BLaER1 treated with 17β-estradiol and CSF1 and Interleukin-3, amounts not matched to agents 10 nM and 100 nM (cell line): ENCODE measurements at regions not wholly inside any gene's neighbourhood (a gene's known extent, or its start where the extent isn't known, plus 50 kb on each side); places are given as distances from the start of the nearest gene placed in this dataset.

Source experiments
- H3K27ac ChIP-seq, 11 experiments: shearing (Covaris generic); formaldehyde crosslinking; 2 replicates each; pipeline ENCODE4 v1.8.1; 2022
- H3K27me3 ChIP-seq, 11 experiments: shearing (Covaris generic); formaldehyde crosslinking; 2 replicates each; pipeline ENCODE4 v1.8.1; 2022
- H3K36me3 ChIP-seq, 11 experiments: shearing (Covaris generic); formaldehyde crosslinking; 2 replicates each; pipeline ENCODE4 v1.8.1; 2022
- H3K4me1 ChIP-seq, 10 experiments: shearing (Covaris generic); formaldehyde crosslinking; 2 replicates each; pipeline ENCODE4 v1.8.1; 2022
- H3K4me2 ChIP-seq, 11 experiments: shearing (Covaris generic); formaldehyde crosslinking; 2 replicates each; pipeline ENCODE4 v1.8.1; 2022
- H3K4me3 ChIP-seq, 10 experiments: shearing (Covaris generic); formaldehyde crosslinking; 2 replicates each; pipeline ENCODE4 v1.8.1; 2022
- H3K9ac ChIP-seq, 11 experiments: shearing (Covaris generic); formaldehyde crosslinking; 2 replicates each; pipeline ENCODE4 v1.8.1; 2022
- H3K9me3 ChIP-seq, 11 experiments: shearing (Covaris generic); formaldehyde crosslinking; replicated peaks in 1 of 11; 2 replicates each; pipeline ENCODE4 v1.8.1; 2022
- H4K20me1 ChIP-seq, 11 experiments: shearing (Covaris generic); formaldehyde crosslinking; 2 replicates each; pipeline ENCODE4 v1.8.1; 2022
- Cebpa-rat ChIP-seq, 11 experiments: shearing (Covaris generic); IDR thresholded peaks; 2 replicates each; pipeline ENCODE4 v1.8.1; 2022

- H3K4me1 ChIP-seq: peaks cover 0 to 13% (median 7%) of the 10 kb centered on the region in 10 experiments; a peak in 13 of 20 replicates
- no peak overlapping the region for H3K4me3 ChIP-seq
- H3K27ac ChIP-seq: no peak overlapping the region
- peak overlapping the region in 6 of 11 experiments; percentile 9 to 49 (median 28); a peak in 6 of 22 replicates for H3K4me2 ChIP-seq
- H3K36me3 ChIP-seq: peaks cover 0 to 6% (median 0%) of the 10 kb centered on the region in 11 experiments; a peak in 1 of 22 replicates
- H3K27me3 ChIP-seq: no peaks in the 10 kb centered on the region
- no peak for TF ChIP-seq Cebpa-rat (IDR thresholded peaks at IDR 0.05)
- H4K20me1 ChIP-seq: no peaks in the 10 kb centered on the region
- no peak overlapping the region for H3K9ac ChIP-seq
- H3K9me3 ChIP-seq: peaks cover 18 to 28% (median 23%) of the 10 kb centered on the region in 11 experiments
These were observed 102.1 kb downstream of the RASSF10 start for GRCh38 chr11:13110929-13111812.

GRCh38 chr11:13111813-13112130 lies 102.7 kb downstream of the RASSF10 start:
- no peak overlapping the region for H3K27ac ChIP-seq
- H4K20me1 ChIP-seq: no peaks in the 10 kb centered on the region
- no peak for TF ChIP-seq Cebpa-rat (IDR thresholded peaks at IDR 0.05)
- H3K27me3 ChIP-seq: no peaks in the 10 kb centered on the region
- H3K4me1 ChIP-seq: peaks cover 0 to 13% (median 7%) of the 10 kb centered on the region in 10 experiments; a peak in 13 of 20 replicates
- no peak overlapping the region for H3K9ac ChIP-seq
- H3K4me3 ChIP-seq: no peak overlapping the region
- H3K9me3 ChIP-seq: peaks cover 18 to 28% (median 23%) of the 10 kb centered on the region in 11 experiments
- H3K36me3 ChIP-seq: peaks cover 0 to 6% (median 0%) of the 10 kb centered on the region in 11 experiments; a peak in 1 of 22 replicates
- no peak overlapping the region for H3K4me2 ChIP-seq

DNA sequence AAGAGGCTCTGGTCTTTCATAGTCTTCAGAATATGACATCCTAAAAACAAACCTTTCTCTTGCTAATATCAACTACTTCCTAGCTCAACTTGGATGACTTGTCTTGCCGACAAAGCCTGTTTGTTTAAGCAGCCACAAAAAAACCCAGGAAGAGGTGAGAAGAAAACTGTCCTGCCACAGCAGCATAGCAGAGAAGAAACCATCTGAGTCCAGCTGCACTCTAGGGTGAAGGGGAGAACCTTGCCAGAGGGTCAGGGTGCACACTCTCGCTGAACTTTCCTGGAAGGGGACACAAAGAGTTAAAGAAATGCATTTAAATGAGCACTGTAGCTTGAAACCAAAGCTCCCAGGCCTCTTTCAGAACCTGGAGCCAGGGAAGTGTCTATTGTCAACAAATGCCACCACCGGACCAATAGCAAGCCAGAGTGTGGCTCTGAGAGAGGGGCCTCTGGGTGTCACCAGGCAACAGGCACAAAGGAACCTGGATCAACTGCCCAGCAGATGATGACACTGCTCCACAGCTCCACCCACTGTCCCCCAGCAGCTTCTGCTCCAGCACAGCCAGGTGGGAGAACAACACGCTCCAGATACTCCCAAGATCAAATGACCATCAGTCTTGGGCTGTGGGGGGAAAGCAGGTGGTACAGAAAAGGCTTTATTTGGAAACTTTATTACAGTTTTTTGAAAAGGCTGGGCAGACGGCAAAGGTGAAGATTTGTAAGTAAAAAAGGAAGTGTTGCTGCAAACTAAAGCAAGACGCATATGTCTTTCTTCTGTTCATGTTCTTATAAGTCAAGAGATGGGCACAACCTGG lies 105.7 kb downstream of the RASSF10 start:
- H3K27ac ChIP-seq: no peak overlapping the region
- no peak overlapping the region for H3K9ac ChIP-seq
- no peaks in the 10 kb centered on the region for H4K20me1 ChIP-seq
- H3K4me3 ChIP-seq: no peak overlapping the region
- TF ChIP-seq Cebpa-rat (IDR thresholded peaks at IDR 0.05): no peak
- H3K4me2 ChIP-seq: peak overlapping the region in 1 of 11 experiments; percentile 13; a peak in 2 of 22 replicates
- peaks cover 0 to 31% (median 14%) of the 10 kb centered on the region in 10 experiments; a peak in 13 of 20 replicates for H3K4me1 ChIP-seq
- H3K36me3 ChIP-seq: no peaks in the 10 kb centered on the region
- peaks cover 0 to 2% (median 1%) of the 10 kb centered on the region in 11 experiments; a peak in 11 of 22 replicates for H3K9me3 ChIP-seq
- no peaks in the 10 kb centered on the region for H3K27me3 ChIP-seq

GRCh38 chr11:13115380-13115675 lies 106.2 kb downstream of the RASSF10 start:
- no peaks in the 10 kb centered on the region; a peak in 2 of 22 replicates for H3K9me3 ChIP-seq
- no peak for TF ChIP-seq Cebpa-rat (IDR thresholded peaks at IDR 0.05)
- H3K9ac ChIP-seq: no peak overlapping the region
- H3K27ac ChIP-seq: no peak overlapping the region
- H3K36me3 ChIP-seq: no peaks in the 10 kb centered on the region
- no peaks in the 10 kb centered on the region for H3K27me3 ChIP-seq
- no peaks in the 10 kb centered on the region for H4K20me1 ChIP-seq
- H3K4me3 ChIP-seq: no peak overlapping the region
- peaks cover 0 to 35% (median 14%) of the 10 kb centered on the region in 10 experiments; a peak in 13 of 20 replicates for H3K4me1 ChIP-seq
- peak overlapping the region in 1 of 11 experiments; percentile 13; a peak in 1 of 22 replicates for H3K4me2 ChIP-seq

DNA sequence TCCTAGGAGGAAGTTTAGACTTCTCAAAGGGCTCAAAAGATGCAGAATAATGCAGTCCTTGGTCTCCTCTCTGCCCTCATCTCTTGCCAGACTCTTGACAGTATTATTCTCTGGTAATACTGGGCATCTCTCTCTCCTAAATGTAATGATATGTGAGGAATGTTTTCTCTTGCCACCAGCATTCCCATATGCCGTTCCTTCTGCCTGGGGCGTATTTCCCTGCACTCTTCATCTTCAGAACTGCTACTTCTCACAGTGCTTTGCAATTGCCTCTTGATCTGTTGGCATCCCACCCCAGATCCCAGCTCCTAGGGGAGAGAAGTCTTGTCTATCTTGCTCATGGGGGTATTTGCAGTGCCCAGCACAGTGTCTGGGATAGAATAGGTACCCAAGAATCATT lies 107.4 kb downstream of the RASSF10 start:
- H3K27me3 ChIP-seq: no peaks in the 10 kb centered on the region
- H4K20me1 ChIP-seq: no peaks in the 10 kb centered on the region
- H3K36me3 ChIP-seq: no peaks in the 10 kb centered on the region
- no peak overlapping the region for H3K9ac ChIP-seq
- H3K4me3 ChIP-seq: no peak overlapping the region
- H3K27ac ChIP-seq: no peak overlapping the region
- H3K4me2 ChIP-seq: no peak overlapping the region
- H3K4me1 ChIP-seq: peaks cover 0 to 28% (median 8%) of the 10 kb centered on the region in 10 experiments; a peak in 11 of 20 replicates
- TF ChIP-seq Cebpa-rat (IDR thresholded peaks at IDR 0.05): no peak
- H3K9me3 ChIP-seq: no peaks in the 10 kb centered on the region; a peak in 2 of 22 replicates

DNA sequence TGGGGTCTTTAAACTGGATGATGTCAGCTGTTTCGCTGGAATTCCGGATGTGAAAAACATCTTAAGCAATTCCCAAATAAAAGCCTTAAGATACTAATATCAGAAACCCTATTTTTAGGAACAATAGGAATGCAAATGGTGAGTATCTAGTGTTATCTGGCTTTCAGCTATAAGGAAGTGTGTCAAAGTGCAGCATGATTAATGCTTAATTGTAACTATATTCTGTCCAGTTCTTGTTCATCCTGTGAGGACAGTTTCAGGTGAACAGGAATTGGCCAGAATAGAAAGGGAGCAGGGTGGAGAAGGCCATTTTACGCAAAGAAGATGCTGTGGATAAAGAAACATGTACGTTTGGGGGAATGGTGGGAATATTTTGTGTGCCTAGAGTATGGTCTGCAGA lies 108.2 kb downstream of the RASSF10 start:
- peaks cover 0 to 28% (median 8%) of the 10 kb centered on the region in 10 experiments; a peak in 11 of 20 replicates for H3K4me1 ChIP-seq
- H3K9ac ChIP-seq: no peak overlapping the region
- TF ChIP-seq Cebpa-rat (IDR thresholded peaks at IDR 0.05): no peak
- no peaks in the 10 kb centered on the region for H4K20me1 ChIP-seq
- no peaks in the 10 kb centered on the region for H3K36me3 ChIP-seq
- H3K4me3 ChIP-seq: no peak overlapping the region
- no peak overlapping the region for H3K27ac ChIP-seq
- H3K27me3 ChIP-seq: no peaks in the 10 kb centered on the region
- H3K4me2 ChIP-seq: no peak overlapping the region
- H3K9me3 ChIP-seq: no peaks in the 10 kb centered on the region; a peak in 2 of 22 replicates

DNA sequence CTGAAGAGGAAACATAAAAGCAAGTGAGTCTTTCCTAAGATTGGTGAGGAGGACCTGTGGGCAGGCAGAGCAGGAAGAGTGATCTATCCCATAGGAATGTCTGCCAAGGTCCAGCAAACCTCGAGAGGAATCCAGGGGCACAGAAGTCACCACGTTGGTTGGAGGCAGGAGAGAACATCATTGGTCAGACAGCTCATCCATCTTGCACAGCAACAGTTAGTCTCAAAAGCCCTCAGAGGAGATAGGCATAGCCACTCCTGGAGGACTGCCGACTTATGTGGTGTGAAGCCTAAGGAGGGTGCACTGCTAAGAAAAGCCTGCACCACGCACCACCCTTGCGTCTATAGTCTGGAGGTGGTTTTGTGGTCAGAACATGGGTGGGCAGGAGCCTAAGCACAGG lies 109.1 kb downstream of the RASSF10 start:
- Histone ChIP-seq H3K27ac (no peak overlapping the region), H3K4me3 (no peak overlapping the region), H3K4me1 (peaks cover 0 to 28% (median 8%) of the 10 kb centered on the region in 10 experiments; a peak in 10 of 20 replicates), H3K9ac (no peak overlapping the region), H4K20me1 (no peaks in the 10 kb centered on the region), H3K27me3 (no peaks in the 10 kb centered on the region), H3K9me3 (peaks cover 4 to 8% (median 7%) of the 10 kb centered on the region in 11 experiments; a peak in 20 of 22 replicates), H3K36me3 (no peaks in the 10 kb centered on the region), H3K4me2 (peak overlapping the region in 6 of 11 experiments; percentile 13 to 56 (median 41); a peak in 9 of 22 replicates)
- TF ChIP-seq Cebpa-rat (IDR thresholded peaks at IDR 0.05): no peak

DNA sequence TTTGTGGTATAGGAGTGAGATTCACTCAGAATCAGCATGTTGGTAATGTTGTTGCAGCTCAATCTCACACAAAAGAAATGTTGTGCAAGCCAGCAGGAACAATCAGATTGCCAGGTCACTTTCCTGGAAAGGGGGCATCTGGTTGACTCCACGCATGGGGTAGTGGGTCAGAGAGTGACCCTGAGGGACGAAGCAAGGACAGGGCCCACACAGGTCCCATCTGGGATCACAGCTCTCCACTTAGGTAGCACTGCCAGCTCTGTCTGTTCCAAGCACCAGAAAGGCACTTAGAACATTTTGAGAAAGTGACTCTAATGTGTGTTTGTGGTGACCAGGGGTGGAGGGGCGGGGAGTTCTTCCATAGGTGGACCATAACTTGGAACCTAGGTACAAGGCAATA lies 109.5 kb downstream of the RASSF10 start:
- Histone ChIP-seq H3K4me3 (no peak overlapping the region), H3K27me3 (no peaks in the 10 kb centered on the region), H3K9ac (no peak overlapping the region), H3K9me3 (peaks cover 6 to 12% (median 8%) of the 10 kb centered on the region in 11 experiments; a peak in 19 of 22 replicates), H3K4me1 (peaks cover 0 to 28% (median 8%) of the 10 kb centered on the region in 10 experiments; a peak in 10 of 20 replicates), H4K20me1 (no peaks in the 10 kb centered on the region), H3K4me2 (peak overlapping the region in 6 of 11 experiments; percentile 13 to 56 (median 41); a peak in 11 of 22 replicates), H3K27ac (no peak overlapping the region), H3K36me3 (no peaks in the 10 kb centered on the region)
- no peak for TF ChIP-seq Cebpa-rat (IDR thresholded peaks at IDR 0.05)

DNA sequence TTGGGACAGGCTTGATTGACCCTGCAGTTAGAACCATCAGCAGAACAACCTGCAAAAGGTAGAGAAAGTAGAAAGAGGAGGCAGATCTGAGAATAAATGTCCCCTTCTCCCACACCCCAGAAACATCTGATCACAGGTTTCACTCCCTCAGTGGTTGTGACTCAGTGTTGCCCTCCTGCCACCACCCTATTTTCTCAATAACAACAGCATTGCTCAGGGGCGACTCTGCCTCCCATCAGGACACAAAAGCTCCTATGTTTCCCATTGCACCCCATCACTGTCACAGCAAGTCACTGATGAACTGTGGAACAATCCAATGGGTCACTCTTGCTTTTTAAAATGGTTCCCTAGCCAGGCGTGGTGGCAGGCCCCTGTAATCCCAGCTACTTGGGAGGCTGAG lies 110.2 kb downstream of the RASSF10 start:
- Histone ChIP-seq H3K9me3 (peaks cover 6 to 12% (median 8%) of the 10 kb centered on the region in 11 experiments; a peak in 19 of 22 replicates), H4K20me1 (no peaks in the 10 kb centered on the region), H3K4me2 (peak overlapping the region in 5 of 11 experiments; percentile 13 to 56 (median 43); a peak in 8 of 22 replicates), H3K36me3 (no peaks in the 10 kb centered on the region), H3K4me3 (no peak overlapping the region), H3K27ac (no peak overlapping the region), H3K27me3 (no peaks in the 10 kb centered on the region), H3K9ac (no peak overlapping the region), H3K4me1 (peaks cover 0 to 28% (median 8%) of the 10 kb centered on the region in 10 experiments; a peak in 10 of 20 replicates)
- TF ChIP-seq Cebpa-rat (IDR thresholded peaks at IDR 0.05): no peak
